Thyroid gland (tissue), 4 donors: ENCODE measurements at regions not wholly inside any gene's neighbourhood (a gene's known extent, or its start where the extent isn't known, plus 50 kb on each side); places are given as distances from the start of the nearest gene placed in this dataset.

Experiments used
- POLR2A ChIP-seq, 2 donors: fragments of 450-650 bp; IDR thresholded peaks; one replicate each; pipeline ENCODE4 v1.6.1; 2017; ENCODE audit warnings: antibody characterized with exemption in 2 of 2, mild to moderate bottlenecking in 2 of 2, moderate library complexity in 1 of 2
- TF ChIP-seq, protein P1 (sequence below), 6 experiments: fragments of 200-600 bp in 3 of 6; fragments of 450-650 bp in 3 of 6; sonication (generic) in 3 of 6; IDR thresholded peaks; one replicate each; pipeline ENCODE4 v1.5.1; 2016 to 2019; ENCODE audit warnings: antibody characterized with exemption in 6 of 6, mild to moderate bottlenecking in 2 of 6, inconsistent platforms in 1 of 6, moderate library complexity in 1 of 6

DNA sequence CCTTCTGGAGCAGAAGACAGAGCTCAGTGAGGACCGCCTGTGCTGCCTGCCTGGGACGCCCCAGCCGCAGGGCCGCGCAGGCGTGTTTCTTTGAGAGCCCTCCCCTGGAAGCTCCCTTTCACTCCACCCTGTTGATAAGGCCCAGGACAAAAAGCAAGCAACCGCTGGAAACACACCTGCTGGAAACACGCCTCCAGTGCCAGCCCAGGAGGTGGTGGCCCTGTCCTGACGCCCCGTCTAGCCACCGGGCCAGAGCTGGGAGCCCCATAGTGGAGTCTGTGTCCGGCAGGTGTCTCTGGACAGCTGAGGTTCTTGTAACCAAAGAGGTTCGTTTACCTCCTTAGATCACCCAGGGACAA is 173.8 kb downstream of the KATNAL1 start:
- no peak for TF ChIP-seq POLR2A (IDR thresholded peaks at IDR 0.05)
- TF ChIP-seq, protein P1, sequence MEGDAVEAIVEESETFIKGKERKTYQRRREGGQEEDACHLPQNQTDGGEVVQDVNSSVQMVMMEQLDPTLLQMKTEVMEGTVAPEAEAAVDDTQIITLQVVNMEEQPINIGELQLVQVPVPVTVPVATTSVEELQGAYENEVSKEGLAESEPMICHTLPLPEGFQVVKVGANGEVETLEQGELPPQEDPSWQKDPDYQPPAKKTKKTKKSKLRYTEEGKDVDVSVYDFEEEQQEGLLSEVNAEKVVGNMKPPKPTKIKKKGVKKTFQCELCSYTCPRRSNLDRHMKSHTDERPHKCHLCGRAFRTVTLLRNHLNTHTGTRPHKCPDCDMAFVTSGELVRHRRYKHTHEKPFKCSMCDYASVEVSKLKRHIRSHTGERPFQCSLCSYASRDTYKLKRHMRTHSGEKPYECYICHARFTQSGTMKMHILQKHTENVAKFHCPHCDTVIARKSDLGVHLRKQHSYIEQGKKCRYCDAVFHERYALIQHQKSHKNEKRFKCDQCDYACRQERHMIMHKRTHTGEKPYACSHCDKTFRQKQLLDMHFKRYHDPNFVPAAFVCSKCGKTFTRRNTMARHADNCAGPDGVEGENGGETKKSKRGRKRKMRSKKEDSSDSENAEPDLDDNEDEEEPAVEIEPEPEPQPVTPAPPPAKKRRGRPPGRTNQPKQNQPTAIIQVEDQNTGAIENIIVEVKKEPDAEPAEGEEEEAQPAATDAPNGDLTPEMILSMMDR (IDR thresholded peaks at IDR 0.05) = no peak
